Right renal cortex interstitium (tissue), 3 donors: ENCODE measurements at regions not wholly inside any gene's neighbourhood (a gene's known extent, or its start where the extent isn't known, plus 50 kb on each side); places are given as distances from the start of the nearest gene placed in this dataset.

Source experiments
- DNase-seq, 3 donors: peaks; one replicate each; pipeline ENCODE4 v3.0.0-alpha.2; 2013; ENCODE audit warnings: low read depth in 3 of 3, low spot score in 2 of 3

GRCh38 chr16:77131398-77131797, 59.6 kb upstream of the MON1B start:
- no peak for DNase-seq

GRCh38 chr16:77132051-77132618, 58.9 kb upstream of the MON1B start:
- no peak for DNase-seq

- DNase-seq = no peak
These were observed 57.3 kb upstream of the MON1B start for GRCh38 chr16:77133706-77134105.

- no peak for DNase-seq
These were observed 53.9 kb upstream of the MON1B start for GRCh38 chr16:77137045-77137444.
